HCT116 (cell line): ENCODE measurements at regions not wholly inside any gene's neighbourhood (a gene's known extent, or its start where the extent isn't known, plus 50 kb on each side); places are given as distances from the start of the nearest gene placed in this dataset.

ENCODE experiments used
- ATF3 ChIP-seq: IDR thresholded peaks from 2 replicates; pipeline ENCODE4 v1.6.1; 2012
- CEBPB ChIP-seq: IDR thresholded peaks from 2 replicates; pipeline ENCODE4 v1.6.1; 2012; ENCODE audit warnings: low read depth
- CTCF ChIP-seq, 3 experiments: fragments of 200-600 bp in 1 of 3; sonication (generic) in 1 of 3; IDR thresholded peaks in 2 of 3; conservative IDR thresholded peaks in 1 of 3; 2 replicates each; pipeline ENCODE4 v1.5.1; 2012 to 2017; ENCODE audit warnings: low read depth in 2 of 3, low read length in 2 of 3, antibody characterized with exemption in 1 of 3, borderline replicate concordance in 1 of 3, control low read depth in 1 of 3, mild to moderate bottlenecking in 1 of 3, mixed read lengths in 1 of 3, mixed run types in 1 of 3, moderate library complexity in 1 of 3; ENCODE audit not compliant: insufficient read depth in 1 of 3
- POLR2A ChIP-seq: IDR thresholded peaks from 2 replicates; pipeline ENCODE4 v1.7.0; 2011; ENCODE audit warnings: borderline replicate concordance; ENCODE audit not compliant: insufficient read depth, insufficient read length; ENCODE audit errors: extremely low read depth
- REST ChIP-seq: IDR thresholded peaks from 2 replicates; pipeline ENCODE4 v1.6.1; 2012; ENCODE audit warnings: low read depth

GRCh38 chr2:82316586-82316985 is 2012.0 kb upstream of the LRRTM1 start:
- TF ChIP-seq CEBPB (no peak), CTCF (IDR thresholded peaks at IDR 0.05 in 2 of 3, conservative IDR thresholded peaks at IDR 0.05 in 1 of 3; ENCODE audit: borderline replicate concordance in 1 of 3, insufficient read depth in 1 of 3, low read depth in 2 of 3, low read length in 2 of 3) (no peak), ATF3 (no peak), POLR2A (no peak), REST (no peak)
